ENCODE measurements at regions not wholly inside any gene's neighbourhood (a gene's known extent, or its start where the extent isn't known, plus 50 kb on each side); places are given as distances from the start of the nearest gene placed in this dataset.
"Not testable (repeated sequence)": the region's sequence is repeated elsewhere in the genome, so short reads cannot be mapped to it uniquely, and the experiment has no call there.

DNA sequence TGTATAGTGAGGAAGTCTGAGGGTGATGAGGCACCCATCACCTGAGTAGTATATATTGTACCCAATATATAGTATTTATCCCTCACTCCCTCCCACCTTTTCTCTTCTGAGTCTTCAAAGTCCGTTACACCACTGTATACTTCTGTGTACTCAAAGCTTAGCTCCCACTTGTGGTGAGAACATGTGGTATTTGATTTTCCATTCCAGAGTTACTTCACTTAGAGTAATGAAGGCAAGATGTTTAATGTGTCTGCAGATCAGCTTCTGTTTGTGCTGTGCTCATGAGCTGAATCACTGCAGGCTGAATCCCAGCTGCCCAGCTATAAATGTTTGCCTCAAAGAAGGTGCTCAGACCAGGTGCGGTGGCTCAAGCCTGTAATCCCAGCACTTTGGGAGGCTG is 139.3 kb upstream of the FOXA2 start:
- no peak for DNase-seq (ENCODE audit: low spot score)
- intact Hi-C loops (cut with DNase I): loop anchor here (1.0 to 10.0 kb wide), 2 partner anchors 26 to 341 kb away; no protein-coding TSS in a partner anchor

DNA sequence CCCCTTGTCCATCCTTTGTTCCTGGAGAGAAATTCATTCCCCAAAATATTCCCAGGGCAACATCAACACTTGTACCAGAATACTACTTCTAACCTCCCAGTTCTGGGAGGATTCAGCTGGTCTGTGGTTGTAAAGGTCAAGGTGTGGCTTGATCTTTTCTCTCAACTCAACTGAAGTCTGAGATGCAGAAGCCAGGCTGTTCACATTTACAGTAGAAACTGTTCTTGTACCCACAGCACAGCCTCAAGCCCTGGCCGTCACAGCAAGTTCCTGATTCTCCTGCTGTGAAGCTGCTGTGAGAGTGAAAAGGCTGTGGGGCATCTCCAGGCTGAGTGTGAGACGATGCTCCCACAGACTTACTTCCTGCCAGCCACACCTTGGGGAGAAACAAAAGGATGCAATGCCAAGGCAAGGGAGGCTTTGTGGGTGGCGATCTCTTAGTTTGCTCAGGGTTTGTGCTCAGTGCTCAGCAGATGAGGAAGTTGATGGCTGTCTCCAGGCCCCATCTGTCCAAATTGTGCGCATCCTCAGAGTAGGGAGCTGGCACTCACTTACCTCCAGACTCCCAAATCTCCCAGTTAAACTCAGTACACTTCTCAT is 143.9 kb upstream of the FOXA2 start:
- intact Hi-C loops (cut with DNase I): loop anchor here in 1 of 2 donors (10.0 kb wide), 1 partner anchor 337 kb away; no protein-coding TSS in a partner anchor
- DNase-seq (ENCODE audit: low spot score): no peak

DNA sequence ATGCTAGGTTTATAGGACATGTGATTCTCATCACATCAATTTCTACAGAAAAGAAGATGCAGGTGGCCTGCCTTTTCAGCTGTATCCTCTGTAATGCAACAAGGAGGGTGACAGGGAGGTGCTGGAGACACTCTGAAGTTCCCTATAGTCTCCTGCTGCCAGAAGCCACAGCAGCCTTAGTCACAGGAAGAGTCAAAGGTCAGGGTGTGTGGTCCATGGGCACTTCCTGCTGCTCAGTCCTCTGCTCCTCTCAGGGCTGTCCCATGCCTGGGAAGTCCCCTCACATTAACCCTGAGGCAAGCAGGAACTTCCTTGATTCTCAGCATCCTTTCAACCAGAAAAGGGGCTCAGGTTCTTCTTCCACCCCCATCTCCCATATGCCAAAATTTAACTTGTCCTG is 144.8 kb upstream of the FOXA2 start:
- no peak for DNase-seq (ENCODE audit: low spot score)
- intact Hi-C loops (cut with DNase I): loop anchor here in 1 of 2 donors (10.0 kb wide), 1 partner anchor 336 kb away; no protein-coding TSS in a partner anchor

DNA sequence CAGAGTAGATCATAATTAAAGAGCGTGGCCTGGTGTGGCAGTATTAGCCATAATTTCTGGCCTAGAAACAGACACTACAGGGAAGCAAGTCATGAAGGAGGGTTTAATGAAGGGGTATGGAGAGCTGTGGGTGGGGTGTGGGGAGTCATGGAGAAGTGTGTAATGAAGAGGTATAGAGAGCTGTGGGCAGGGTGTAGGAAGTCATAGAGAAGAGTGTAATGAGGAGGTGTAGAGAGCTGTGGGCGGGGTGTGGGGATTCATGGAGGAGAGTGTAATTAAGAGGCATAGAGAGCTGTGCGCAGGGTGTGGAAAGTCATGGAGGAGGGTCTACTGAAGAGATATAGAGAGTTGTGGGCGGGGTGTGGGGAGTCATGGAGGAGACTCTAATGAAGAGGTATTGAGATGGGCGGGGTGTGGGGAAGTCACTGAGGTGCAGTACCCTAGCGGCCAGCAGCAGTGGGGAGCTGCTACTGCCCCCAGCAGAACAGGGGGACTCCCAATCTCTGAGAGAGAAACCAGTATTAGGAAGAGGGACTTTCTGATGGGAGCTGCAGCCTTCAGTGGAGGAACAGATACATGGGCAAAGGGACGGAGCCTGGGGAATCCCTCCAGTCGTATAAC is 145.4 kb upstream of the FOXA2 start:
- intact Hi-C loops (cut with DNase I): loop anchor here in 1 of 2 donors (10.0 kb wide), 1 partner anchor 335 kb away; no protein-coding TSS in a partner anchor
- no peak for DNase-seq (ENCODE audit: low spot score)

DNA sequence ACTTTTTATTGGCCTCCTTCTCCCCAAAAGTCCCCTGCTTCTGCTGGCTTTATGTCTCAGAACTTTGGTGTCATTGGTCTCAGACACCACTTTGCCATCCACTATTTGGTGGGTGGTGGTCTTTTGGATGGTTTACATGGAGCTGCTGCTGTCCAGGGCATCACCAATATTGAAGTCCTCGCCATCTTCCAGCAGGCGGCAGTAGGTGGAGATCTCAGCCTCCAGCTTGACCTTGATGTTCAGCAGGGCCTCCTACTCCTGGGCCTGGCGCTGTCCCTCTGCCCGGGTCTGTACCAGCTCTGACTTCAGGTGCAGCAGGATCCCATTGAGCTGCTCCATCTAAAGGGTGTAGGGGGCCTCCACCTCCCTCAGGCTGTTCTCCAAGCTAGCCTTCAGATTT is 148.4 kb upstream of the FOXA2 start:
- intact Hi-C loops (cut with DNase I): no loop called here

DNA sequence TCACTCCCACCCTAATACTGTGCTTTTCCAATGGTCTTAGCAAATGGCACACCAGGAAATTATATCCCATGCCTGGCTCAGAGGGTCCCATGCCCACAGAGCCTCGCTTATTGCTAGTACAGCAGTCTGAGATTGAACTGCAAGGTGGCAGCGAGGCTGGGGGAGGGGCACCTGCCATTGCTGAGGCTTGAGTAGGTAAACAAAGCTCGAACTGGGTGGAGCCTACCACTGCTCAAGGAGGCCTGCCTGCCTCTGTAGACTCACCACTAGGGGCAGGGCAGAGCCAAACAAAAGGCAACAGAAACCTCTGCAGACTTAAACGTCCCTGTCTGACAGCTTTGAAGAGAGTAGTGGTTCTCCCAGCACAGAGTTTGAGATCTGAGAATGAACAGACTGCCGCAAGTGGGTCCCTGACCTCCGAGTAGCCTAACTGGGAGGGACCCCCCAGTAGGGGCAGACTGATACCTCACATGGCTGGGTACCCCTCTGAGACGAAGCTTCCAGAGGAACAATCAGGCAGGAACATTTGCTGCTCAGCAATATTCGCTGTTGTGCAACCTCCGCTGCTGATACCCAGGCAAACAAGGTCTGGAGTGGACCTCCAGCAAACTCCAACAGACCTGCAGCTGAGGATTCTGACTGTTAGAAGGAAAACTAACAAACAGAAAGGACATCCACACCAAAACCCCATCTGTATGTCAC is 150.7 kb upstream of the FOXA2 start:
- intact Hi-C loops (cut with DNase I); DNase-seq (ENCODE audit: low spot score): not testable (repeated sequence)

More for the DNA sequence above, 148.4 kb upstream of the FOXA2 start:
- no peak for DNase-seq (ENCODE audit: low spot score)

DNA sequence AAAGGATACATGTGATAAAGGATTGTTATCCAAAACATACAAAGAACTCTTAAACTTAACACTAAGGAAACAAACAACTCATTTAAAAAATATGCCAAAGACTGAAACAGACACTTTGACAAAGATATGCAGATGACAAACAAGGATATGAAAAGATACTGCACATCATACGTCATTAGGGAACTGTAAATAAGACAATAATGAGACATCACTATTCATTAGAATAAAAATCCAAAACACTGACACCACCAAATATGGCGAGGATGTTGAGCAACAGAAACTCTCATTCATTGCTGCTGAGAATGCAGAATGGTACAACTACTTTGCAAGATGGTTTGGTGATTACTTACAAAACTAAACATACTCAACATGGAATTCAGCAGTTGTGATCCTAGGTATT is 156.5 kb upstream of the FOXA2 start:
- no peak for DNase-seq (ENCODE audit: low spot score)
- intact Hi-C loops (cut with DNase I): no loop called here

DNA sequence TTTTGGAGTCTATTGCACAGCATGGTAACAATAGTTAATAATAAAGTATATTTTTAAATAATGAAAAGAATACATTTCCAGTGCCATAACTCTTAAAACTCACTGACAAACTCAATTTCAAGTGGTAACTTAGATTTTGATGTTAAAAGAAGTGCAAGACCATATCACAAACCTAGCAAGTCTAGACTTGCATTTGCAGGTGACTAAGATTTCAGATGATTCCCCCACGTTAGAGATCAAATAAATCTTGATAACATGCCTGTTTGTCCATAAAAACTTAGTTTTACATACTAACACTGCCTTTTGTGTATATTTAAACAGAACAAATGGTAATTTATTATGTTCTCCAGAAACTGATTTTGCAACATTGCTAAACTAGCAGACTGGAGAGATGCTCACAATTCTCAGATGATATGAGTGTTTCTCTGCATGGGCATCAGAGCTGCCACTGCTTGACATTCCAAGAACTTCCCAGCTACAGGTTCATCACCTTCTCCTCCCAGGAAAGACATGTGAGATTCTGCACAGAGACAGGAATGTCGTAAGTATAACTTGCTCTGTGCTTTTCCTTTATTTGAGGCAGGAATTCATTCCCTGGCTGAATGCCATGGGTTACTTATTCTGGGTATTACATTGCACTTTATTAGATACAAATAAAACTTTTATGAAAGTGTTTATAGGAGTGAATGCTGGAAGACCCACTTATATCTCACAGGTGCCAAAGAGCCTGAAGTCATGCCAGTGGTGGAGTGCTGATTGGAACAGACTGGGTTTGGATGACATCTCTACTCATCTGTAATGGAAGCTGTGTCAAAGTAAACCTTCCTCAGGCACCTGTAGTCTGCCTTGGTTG is 160.2 kb upstream of the FOXA2 start:
- intact Hi-C loops (cut with DNase I): no loop called here

DNA sequence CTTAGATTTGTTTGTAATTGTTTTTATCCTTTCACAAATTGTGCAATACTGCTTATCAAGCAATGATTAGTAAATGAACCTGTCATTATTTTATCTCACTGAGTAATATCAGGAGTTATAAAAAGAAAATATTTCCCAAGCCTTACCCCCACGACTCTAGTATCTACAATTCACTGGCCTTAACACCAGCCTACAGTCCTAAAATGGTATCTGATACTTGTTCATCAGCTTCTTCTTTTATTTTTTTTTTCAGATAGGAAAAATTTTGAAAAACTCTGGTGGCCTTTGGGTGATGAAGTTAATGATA is 160.8 kb upstream of the FOXA2 start:
- intact Hi-C loops (cut with DNase I): no loop called here
- no peak for DNase-seq (ENCODE audit: low spot score)

More for the DNA sequence above, 160.2 kb upstream of the FOXA2 start:
- DNase-seq (ENCODE audit: low spot score): no peak

DNA sequence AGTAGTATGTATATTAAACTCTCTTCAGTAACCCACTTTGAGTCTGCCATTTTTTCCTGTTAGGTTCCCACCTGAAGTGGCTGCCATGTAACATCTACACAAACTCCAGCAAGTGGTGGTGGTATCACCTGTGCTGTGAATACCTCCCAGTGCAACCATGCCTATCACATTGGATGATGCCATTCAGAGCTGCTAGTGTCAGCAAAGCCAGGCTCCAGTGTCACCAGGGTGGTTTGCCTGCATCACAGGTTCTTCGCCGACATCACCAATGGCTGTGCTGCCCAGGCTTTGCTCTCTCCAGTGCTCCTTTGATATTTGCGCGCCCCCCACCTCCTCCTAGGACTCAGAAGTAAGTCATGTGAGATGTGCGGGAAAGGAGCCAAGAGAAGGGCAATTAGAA is 162.6 kb upstream of the FOXA2 start:
- DNase-seq (ENCODE audit: low spot score): no peak
- intact Hi-C loops (cut with DNase I): no loop called here

DNA sequence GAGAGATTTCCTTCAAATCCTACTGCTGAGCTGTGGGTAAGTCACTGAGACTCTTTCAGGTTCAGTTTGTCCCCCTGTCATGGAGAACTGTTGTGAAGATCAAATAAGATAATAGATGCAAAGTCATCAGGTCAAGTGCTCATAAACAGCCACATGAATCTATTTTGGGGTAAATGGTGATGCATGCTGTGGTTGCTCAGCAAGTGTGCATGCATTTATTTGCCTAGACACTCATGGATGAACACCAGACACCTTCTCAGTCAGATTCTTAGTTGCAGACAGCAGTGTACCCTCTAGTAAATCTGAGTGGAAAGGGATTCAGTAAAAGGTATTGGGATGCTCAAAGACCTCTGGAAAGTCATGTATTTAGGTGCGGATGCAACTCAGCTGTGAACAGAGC is 168.0 kb upstream of the FOXA2 start:
- intact Hi-C loops (cut with DNase I): no loop called here

DNA sequence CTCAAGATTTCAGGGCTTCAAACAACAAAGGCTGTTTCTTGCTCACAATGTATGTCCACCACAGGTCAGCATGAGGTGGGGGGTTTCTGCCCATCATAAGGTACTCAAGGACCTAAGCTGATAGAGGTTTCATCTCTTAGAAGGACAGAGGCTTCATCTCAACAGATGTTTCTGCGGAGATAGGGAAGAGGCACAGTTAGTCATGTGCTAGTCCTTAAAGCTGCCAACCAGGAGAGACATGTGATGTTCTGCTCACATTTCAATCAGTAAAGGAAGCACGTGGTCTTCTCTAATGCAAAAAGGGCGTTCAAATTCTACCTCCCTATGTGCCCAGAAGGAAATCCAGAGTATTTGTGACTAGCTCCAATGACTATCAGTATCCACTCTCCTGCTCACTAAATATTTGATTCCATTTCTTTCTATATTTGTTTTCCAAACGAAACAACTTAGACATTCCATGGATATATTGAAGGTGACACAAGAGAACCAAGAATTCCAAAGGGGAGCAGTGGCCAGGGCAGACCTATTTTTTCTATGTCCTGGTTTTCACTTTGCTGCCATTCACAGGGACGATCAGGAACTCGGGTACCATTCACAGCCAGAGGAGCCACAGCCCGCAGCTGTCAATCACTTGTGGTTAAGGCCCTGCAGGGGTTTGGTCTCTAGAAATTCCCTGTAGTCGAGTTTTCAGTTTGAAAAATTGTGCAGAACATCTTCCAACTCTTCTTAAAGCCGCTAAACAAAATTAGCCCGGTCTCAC is 173.2 kb upstream of the FOXA2 start:
- intact Hi-C loops (cut with DNase I): no loop called here
- no peak for DNase-seq (ENCODE audit: low spot score)

More for the DNA sequence above, 168.0 kb upstream of the FOXA2 start:
- DNase-seq (ENCODE audit: low spot score): no peak

DNA sequence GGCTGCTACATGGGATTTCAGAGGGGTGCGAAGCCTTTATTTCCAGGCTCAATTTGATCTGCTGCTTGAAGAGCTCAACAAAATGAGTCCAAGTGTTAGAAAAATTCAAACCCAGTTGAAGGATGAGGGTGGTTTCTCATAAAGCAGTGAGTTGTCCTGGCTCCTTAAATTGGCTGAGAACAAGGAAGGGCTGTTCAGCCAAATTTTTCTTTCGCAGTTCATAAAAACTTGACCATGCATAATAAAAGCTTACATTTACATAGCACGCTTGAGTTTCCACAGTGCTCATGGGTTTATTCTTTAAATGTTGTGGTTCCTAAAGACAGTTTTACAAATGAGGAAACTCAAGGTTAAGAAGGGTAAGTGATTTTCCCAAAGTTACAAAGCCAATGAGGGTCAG is 174.4 kb upstream of the FOXA2 start:
- DNase-seq (ENCODE audit: low spot score): no peak
- intact Hi-C loops (cut with DNase I): no loop called here

DNA sequence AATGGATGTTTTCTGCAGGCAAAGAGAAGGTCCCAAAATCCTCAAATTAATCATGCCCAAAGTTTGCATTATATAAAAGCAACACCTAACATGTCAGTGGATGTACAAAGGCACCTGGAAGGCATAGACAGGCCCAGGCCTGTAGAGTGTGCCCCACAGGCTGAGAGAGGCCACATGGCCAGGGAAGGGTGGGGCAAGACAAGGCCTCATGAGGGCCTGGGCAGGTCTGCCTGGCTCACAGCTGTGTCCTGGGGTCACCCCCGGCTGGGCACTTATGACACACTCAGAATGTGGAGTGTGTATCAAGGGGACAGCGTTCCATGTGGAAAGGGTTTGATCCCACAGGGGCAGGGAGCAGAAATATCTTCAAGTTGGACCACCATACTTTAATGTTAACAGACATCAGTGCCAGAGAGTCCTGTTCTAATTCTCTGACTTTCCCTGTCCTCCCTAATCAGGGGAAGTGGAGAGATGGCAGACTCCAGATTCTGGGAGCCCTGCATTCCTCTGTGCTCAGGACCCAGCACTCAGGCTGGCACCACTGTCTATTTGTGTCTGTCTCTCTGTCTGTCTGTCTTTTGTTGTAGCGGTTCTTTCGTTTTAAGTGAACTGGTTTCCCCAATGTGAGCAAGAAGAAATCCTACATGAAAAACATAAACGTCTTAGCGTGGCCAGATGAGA is 178.3 kb upstream of the FOXA2 start:
- DNase-seq (ENCODE audit: low spot score): no peak
- intact Hi-C loops (cut with DNase I): no loop called here

DNA sequence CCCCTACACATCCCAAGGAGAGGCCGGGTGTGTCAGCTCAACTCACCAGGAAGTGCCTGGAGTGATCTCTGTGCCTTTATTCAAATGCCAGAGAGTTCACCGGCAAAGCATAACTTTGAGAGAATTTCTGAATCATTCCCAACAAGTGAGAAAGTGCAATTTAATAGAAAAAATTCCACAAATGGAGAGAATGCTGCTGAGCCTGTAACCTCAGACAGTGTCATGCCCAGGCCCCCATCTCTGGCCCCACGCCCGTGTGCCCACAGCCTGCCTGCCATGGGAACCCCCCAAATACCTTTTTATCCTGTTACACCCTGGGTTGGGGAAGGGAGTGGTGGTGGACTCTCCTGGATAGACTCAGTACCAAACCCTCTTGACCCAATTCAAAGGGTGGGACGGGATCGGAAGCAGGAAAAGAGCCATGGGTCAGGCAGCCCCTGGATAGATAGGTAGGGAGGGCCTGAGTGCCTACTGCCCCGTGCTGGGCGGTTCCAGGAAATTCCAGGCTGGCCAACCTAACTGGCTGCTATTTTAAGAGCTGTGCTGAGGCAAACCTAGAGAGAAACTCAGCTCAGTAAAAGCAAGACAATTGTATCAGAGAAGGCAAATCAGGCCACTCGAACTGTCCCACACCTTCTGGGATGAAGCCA is 179.0 kb upstream of the FOXA2 start:
- DNase-seq (ENCODE audit: low spot score): no peak
- intact Hi-C loops (cut with DNase I): no loop called here

DNA sequence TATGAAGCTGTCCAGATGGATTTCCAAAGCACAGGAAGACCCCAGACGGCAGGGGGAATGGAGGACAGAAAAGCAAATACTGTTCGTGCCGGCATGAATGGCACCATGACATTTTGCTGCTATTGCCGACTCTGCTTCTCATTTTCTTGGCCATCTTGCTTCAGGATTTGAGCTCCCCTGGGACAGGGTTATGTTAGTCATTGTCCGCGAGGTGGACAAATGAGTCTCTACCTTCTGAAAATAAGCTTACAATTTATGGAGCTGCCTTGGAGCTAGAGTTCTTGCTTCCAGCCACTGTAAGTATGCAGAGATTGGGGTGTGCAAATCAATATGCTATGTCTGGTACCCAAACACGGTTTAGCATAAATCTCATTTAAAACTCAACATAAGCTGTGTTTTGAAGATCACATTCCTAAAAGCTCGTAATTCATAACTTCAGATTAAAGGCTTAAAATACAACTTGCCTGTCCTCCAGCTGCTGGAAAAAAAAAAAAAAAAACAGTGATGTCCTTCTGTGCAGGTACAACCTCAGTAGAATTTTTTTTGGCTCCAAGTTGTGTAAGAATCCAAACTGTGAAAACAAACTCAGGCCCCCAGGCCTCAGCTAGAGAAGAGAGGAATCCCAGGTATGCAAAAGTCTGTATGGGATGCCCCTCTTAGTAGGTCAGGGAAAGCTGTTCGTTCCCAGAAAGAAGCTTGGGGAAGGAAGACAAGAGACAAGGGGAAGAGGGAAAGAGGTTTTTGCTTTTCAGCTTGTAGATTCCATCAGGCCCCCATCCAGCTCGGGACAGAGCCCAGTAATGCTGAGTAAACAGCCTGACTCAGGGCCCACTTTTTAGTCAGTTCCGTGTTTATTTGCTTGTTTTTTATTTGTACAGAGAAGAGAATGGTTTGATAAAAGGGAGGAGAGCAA is 184.2 kb upstream of the FOXA2 start:
- no peak for DNase-seq (ENCODE audit: low spot score)
- intact Hi-C loops (cut with DNase I): no loop called here

DNA sequence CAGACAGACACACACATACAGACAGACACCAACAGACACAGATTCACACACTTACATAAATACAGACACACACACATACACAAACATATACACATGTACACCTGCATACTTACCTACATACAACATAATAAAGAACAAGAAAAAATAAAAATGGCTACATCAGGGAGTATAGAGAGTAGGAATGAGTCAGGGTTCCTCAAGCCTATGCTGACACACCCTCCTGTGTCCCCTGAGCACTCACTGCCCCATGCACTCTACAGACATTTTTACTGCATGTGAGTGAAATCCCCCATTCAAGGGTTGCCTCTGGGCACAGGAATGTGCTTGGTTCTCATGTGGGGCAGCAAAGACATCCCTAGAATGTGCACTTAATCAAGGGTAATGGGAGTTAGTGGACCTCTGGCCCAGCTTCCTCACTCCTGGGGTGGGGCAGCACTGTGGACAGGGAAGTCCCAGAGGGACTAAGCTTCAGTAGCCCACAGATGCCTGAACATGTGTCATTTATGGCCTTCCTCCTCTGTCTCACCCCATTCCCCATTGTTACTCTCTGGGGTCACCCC is 185.9 kb upstream of the FOXA2 start:
- intact Hi-C loops (cut with DNase I): no loop called here

More for the DNA sequence above, 185.9 kb upstream of the FOXA2 start:
- DNase-seq (ENCODE audit: low spot score): no peak

All from posterior vena cava (tissue), 2 donors.